HL-60/S4 treated with retinoic acid at 250 ng/mL for 4 days and 3 days (cell line): ENCODE measurements at regions not wholly inside any gene's neighbourhood (a gene's known extent, or its start where the extent isn't known, plus 50 kb on each side); places are given as distances from the start of the nearest gene placed in this dataset.

ENCODE experiments used
- in situ Hi-C: fragments of 300-500 bp; cut with MboI; formaldehyde crosslinking; loops from 2 replicates; pipeline ENCODE4 v1.7.0; 2022; ENCODE audit warnings: low sequenced_read_pairs

- in situ Hi-C loops = no loop called here
These were observed 447.0 kb upstream of the CDH4 start for GRCh38 chr20:60804918-60805630.

GRCh38 chr20:60806354-60806753 lies 445.7 kb upstream of the CDH4 start:
- in situ Hi-C loops = no loop called here

GRCh38 chr20:60806824-60807223 lies 445.2 kb upstream of the CDH4 start:
- in situ Hi-C loops = no loop called here

- in situ Hi-C loops = no loop called here
These were observed 443.9 kb upstream of the CDH4 start for GRCh38 chr20:60808003-60808672.

- in situ Hi-C loops = no loop called here
These were observed 443.4 kb upstream of the CDH4 start for GRCh38 chr20:60808701-60809100.

- in situ Hi-C loops = no loop called here
These were observed 441.5 kb upstream of the CDH4 start for GRCh38 chr20:60810561-60810960.

GRCh38 chr20:60812561-60812960 lies 439.5 kb upstream of the CDH4 start:
- in situ Hi-C loops = no loop called here

- in situ Hi-C loops = no loop called here
These were observed 439.0 kb upstream of the CDH4 start for GRCh38 chr20:60813066-60813465.

- in situ Hi-C loops = no loop called here
These were observed 436.4 kb upstream of the CDH4 start for GRCh38 chr20:60815656-60816055.

- in situ Hi-C loops = no loop called here
These were observed 435.2 kb upstream of the CDH4 start for GRCh38 chr20:60816901-60817300.

GRCh38 chr20:60817891-60818290 lies 434.2 kb upstream of the CDH4 start:
- in situ Hi-C loops = no loop called here

- in situ Hi-C loops = no loop called here
These were observed 432.6 kb upstream of the CDH4 start for GRCh38 chr20:60819511-60819910.

GRCh38 chr20:60820149-60820548 lies 431.9 kb upstream of the CDH4 start:
- in situ Hi-C loops = no loop called here

- in situ Hi-C loops = no loop called here
These were observed 431.1 kb upstream of the CDH4 start for GRCh38 chr20:60820918-60821317.

- in situ Hi-C loops = no loop called here
These were observed 429.1 kb upstream of the CDH4 start for GRCh38 chr20:60822699-60823607.

- in situ Hi-C loops = no loop called here
These were observed 416.2 kb upstream of the CDH4 start for GRCh38 chr20:60835876-60836275.

- in situ Hi-C loops = no loop called here
These were observed 414.8 kb upstream of the CDH4 start for GRCh38 chr20:60837173-60837770.

- in situ Hi-C loops = no loop called here
These were observed 413.8 kb upstream of the CDH4 start for GRCh38 chr20:60838297-60838696.

GRCh38 chr20:60840971-60841370 lies 411.1 kb upstream of the CDH4 start:
- in situ Hi-C loops = no loop called here

GRCh38 chr20:60845146-60845545 lies 406.9 kb upstream of the CDH4 start:
- in situ Hi-C loops = no loop called here
